ENCODE measurements at regions not wholly inside any gene's neighbourhood (a gene's known extent, or its start where the extent isn't known, plus 50 kb on each side); places are given as distances from the start of the nearest gene placed in this dataset.

DNA sequence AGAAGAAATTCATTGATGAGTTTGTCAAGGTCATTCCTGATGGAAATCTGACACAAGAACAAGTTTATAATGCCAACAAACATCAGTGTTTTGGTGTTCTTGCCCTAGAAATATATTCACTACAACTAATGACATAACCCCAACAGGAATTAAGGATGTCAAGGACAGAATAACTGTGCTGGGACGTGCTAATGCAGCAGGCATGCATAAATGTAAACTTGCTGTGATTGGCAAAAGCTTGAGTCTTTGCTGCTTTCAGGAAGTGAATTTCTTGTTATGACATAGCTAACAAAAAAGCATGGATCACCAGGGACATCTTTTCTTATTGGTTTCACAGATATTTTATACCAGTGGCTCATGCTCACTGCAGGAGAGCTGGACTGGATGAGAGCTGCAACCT, 144.6 kb downstream of the KCTD12 start:
- DNase-seq (ENCODE audit: low read depth), result no peak
- no peak for FAIRE-seq
- Histone ChIP-seq H3K4me3 (ENCODE audit: insufficient read depth, low read depth, low read length) (no peak overlapping the region), H3K27ac (ENCODE audit: low read depth, low read length) (no peak overlapping the region), H2AFZ (ENCODE audit: low read depth, low read length) (no peak overlapping the region), H3K36me3 (ENCODE audit: insufficient read depth, low read length) (no peaks in the 10 kb centered on the region), H3K79me2 (ENCODE audit: insufficient read depth, low read length) (no peaks in the 10 kb centered on the region), H3K9ac (ENCODE audit: low read length) (no peak overlapping the region), H4K20me1 (ENCODE audit: insufficient read depth, low read length) (no peaks in the 10 kb centered on the region), H3K4me1 (ENCODE audit: insufficient read depth, low read length) (no peaks in the 10 kb centered on the region), H3K9me3 (ENCODE audit: insufficient read depth, low read depth, low read length) (peaks cover 2% of the 10 kb centered on the region), H3K4me2 (ENCODE audit: low read length) (no peak overlapping the region), H3K27me3 (ENCODE audit: insufficient read depth, low read length) (peaks cover 3% of the 10 kb centered on the region)
- Mint-ChIP-seq H3K4me3 (ENCODE audit: unreplicated experiment) (no peak overlapping the region), H3K9me3 (ENCODE audit: unreplicated experiment) (peaks cover 6% of the 10 kb centered on the region), H3K27ac (ENCODE audit: unreplicated experiment) (no peak overlapping the region), H3K4me1 (ENCODE audit: low read depth, unreplicated experiment) (peaks cover 4% of the 10 kb centered on the region), H3K27me3 (ENCODE audit: low read depth, unreplicated experiment) (no peaks in the 10 kb centered on the region), H3K36me3 (ENCODE audit: low read depth, unreplicated experiment) (no peaks in the 10 kb centered on the region)
- TF ChIP-seq, protein P1, sequence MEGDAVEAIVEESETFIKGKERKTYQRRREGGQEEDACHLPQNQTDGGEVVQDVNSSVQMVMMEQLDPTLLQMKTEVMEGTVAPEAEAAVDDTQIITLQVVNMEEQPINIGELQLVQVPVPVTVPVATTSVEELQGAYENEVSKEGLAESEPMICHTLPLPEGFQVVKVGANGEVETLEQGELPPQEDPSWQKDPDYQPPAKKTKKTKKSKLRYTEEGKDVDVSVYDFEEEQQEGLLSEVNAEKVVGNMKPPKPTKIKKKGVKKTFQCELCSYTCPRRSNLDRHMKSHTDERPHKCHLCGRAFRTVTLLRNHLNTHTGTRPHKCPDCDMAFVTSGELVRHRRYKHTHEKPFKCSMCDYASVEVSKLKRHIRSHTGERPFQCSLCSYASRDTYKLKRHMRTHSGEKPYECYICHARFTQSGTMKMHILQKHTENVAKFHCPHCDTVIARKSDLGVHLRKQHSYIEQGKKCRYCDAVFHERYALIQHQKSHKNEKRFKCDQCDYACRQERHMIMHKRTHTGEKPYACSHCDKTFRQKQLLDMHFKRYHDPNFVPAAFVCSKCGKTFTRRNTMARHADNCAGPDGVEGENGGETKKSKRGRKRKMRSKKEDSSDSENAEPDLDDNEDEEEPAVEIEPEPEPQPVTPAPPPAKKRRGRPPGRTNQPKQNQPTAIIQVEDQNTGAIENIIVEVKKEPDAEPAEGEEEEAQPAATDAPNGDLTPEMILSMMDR (IDR thresholded peaks at IDR 0.05; ENCODE audit: insufficient read depth, low read depth, low read length), result no peak
- TF ChIP-seq EZH2 (IDR thresholded peaks at IDR 0.05; ENCODE audit: insufficient read depth, low read length), result no peak

DNA sequence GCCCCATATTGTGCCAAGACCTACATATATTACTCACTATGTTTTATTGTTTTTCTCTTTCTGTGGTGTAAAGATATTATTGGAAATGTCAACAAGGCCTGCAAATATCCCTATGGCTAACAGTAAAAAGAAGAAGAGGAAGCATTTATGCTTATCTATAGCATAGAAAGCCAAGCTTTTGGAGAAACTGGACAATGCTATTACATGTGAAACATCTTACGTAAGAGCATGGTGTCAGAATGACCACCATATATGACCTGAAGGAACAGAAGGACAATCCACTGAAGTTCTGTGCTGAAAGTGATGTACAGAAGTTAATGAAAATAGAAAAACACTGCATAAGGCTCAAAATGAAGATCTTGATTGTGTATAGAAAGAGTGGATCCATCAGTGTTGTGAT, 145.2 kb downstream of the KCTD12 start:
- H3K36me3 Mint-ChIP-seq (ENCODE audit: low read depth, unreplicated experiment), result no peaks in the 10 kb centered on the region
- Histone ChIP-seq H2AFZ (ENCODE audit: low read depth, low read length) (no peak overlapping the region), H3K36me3 (ENCODE audit: insufficient read depth, low read length) (no peaks in the 10 kb centered on the region), H3K4me1 (ENCODE audit: insufficient read depth, low read length) (no peaks in the 10 kb centered on the region), H3K9me3 (ENCODE audit: insufficient read depth, low read depth, low read length) (peaks cover 2% of the 10 kb centered on the region), H3K9ac (ENCODE audit: low read length) (no peak overlapping the region), H3K79me2 (ENCODE audit: insufficient read depth, low read length) (no peaks in the 10 kb centered on the region), H3K4me2 (ENCODE audit: low read length) (no peak overlapping the region), H3K27me3 (ENCODE audit: insufficient read depth, low read length) (peaks cover 3% of the 10 kb centered on the region), H3K4me3 (ENCODE audit: insufficient read depth, low read depth, low read length) (no peak overlapping the region), H3K27ac (ENCODE audit: low read depth, low read length) (no peak overlapping the region), H4K20me1 (ENCODE audit: insufficient read depth, low read length) (no peaks in the 10 kb centered on the region)
- no peak for TF ChIP-seq EZH2 (IDR thresholded peaks at IDR 0.05; ENCODE audit: insufficient read depth, low read length)
- TF ChIP-seq, protein P1 (IDR thresholded peaks at IDR 0.05; ENCODE audit: insufficient read depth, low read depth, low read length), result no peak
- FAIRE-seq (no peak), DNase-seq (ENCODE audit: low read depth) (no peak)
- H3K9me3 Mint-ChIP-seq (ENCODE audit: unreplicated experiment), result peaks cover 6% of the 10 kb centered on the region
- H3K4me1 Mint-ChIP-seq (ENCODE audit: low read depth, unreplicated experiment), result peaks cover 4% of the 10 kb centered on the region
- H3K4me3 Mint-ChIP-seq (ENCODE audit: unreplicated experiment), result no peak overlapping the region
- no peak overlapping the region for H3K27ac Mint-ChIP-seq (ENCODE audit: unreplicated experiment)
- no peaks in the 10 kb centered on the region for H3K27me3 Mint-ChIP-seq (ENCODE audit: low read depth, unreplicated experiment)

DNA sequence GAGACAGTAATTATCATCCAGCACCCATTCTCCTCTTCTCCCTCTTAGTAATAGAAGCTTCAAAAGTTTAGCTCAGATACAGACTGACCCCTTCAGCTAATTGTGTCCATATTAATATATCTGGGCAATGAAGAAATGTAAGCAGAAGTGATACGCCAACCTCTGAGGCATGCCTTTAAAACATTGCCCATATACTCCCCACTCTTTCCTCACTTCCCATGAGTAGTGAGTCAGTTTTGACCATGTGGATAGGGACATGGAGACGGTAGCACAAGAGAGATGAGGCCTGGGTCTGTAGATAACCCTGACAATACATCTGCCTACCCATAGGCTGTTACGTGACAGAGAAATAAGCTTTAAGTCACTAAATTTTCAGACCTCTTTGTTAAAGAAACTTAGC, 147.6 kb downstream of the KCTD12 start:
- Mint-ChIP-seq H3K27ac (ENCODE audit: unreplicated experiment) (no peak overlapping the region), H3K27me3 (ENCODE audit: low read depth, unreplicated experiment) (no peaks in the 10 kb centered on the region), H3K36me3 (ENCODE audit: low read depth, unreplicated experiment) (no peaks in the 10 kb centered on the region), H3K4me1 (ENCODE audit: low read depth, unreplicated experiment) (peaks cover 6% of the 10 kb centered on the region), H3K9me3 (ENCODE audit: unreplicated experiment) (peaks cover 6% of the 10 kb centered on the region), H3K4me3 (ENCODE audit: unreplicated experiment) (no peak overlapping the region)
- Histone ChIP-seq H3K9me3 (ENCODE audit: insufficient read depth, low read depth, low read length) (peaks cover 2% of the 10 kb centered on the region), H3K4me1 (ENCODE audit: insufficient read depth, low read length) (no peaks in the 10 kb centered on the region), H3K27me3 (ENCODE audit: insufficient read depth, low read length) (peaks cover 3% of the 10 kb centered on the region), H3K27ac (ENCODE audit: low read depth, low read length) (no peak overlapping the region), H4K20me1 (ENCODE audit: insufficient read depth, low read length) (no peaks in the 10 kb centered on the region), H3K36me3 (ENCODE audit: insufficient read depth, low read length) (no peaks in the 10 kb centered on the region), H3K79me2 (ENCODE audit: insufficient read depth, low read length) (no peaks in the 10 kb centered on the region), H2AFZ (ENCODE audit: low read depth, low read length) (no peak overlapping the region), H3K4me2 (ENCODE audit: low read length) (no peak overlapping the region), H3K4me3 (ENCODE audit: insufficient read depth, low read depth, low read length) (no peak overlapping the region), H3K9ac (ENCODE audit: low read length) (no peak overlapping the region)
- no peak for DNase-seq (ENCODE audit: low read depth)
- FAIRE-seq, result no peak
- no peak for TF ChIP-seq EZH2 (IDR thresholded peaks at IDR 0.05; ENCODE audit: insufficient read depth, low read length)
- TF ChIP-seq, protein P1 (IDR thresholded peaks at IDR 0.05; ENCODE audit: insufficient read depth, low read depth, low read length), result no peak
